NCI-H2171 (cell line): ENCODE measurements at regions not wholly inside any gene's neighbourhood (a gene's known extent, or its start where the extent isn't known, plus 50 kb on each side); places are given as distances from the start of the nearest gene placed in this dataset.

ENCODE experiments used
- DNase-seq: peaks from one replicate; lab custom pipeline; 2025; lab: John Stamatoyannopoulos, UW

DNA sequence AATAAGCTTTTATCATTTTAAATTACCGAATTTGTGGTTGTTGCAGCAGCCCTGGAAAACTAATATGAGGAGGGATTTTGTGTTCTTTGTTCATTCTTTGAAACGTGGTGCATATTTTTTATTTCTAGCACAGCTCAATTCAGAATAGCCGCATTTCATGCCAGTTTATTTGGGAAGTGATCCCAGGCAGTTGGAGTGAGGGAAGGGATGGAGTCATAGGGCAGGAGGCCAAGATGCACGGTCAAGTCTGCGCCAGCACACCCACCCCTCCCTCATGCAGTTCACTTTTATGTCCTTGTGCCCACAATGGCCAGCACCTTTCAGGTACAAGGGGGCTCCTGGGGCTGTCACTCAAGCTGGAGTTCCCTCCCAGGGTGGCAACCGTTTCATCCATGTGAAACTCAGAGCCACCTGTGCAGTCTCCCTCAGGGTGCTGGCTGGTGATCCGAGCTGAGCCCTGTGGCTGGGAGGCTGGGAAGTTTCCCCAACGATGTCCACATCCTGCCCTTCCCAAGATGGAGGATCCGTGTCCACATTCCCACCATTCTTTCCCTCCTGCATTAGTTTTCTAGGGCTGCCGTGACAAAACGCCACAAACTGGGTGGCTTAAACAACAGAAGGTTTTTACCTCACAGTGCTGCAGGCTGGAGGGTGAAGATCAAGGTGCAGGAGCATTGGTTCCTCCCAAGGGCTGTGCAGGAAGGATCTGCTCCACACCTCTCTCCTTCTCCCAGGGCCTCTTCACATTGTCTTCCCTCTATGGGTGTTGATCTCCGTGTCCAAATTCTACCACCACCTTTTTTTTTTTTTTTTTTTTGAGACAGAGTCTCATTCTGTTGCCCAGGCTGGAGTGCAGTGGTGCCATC, 68.5 kb upstream of the ITGA6 start:
- DNase-seq: no peak

DNA sequence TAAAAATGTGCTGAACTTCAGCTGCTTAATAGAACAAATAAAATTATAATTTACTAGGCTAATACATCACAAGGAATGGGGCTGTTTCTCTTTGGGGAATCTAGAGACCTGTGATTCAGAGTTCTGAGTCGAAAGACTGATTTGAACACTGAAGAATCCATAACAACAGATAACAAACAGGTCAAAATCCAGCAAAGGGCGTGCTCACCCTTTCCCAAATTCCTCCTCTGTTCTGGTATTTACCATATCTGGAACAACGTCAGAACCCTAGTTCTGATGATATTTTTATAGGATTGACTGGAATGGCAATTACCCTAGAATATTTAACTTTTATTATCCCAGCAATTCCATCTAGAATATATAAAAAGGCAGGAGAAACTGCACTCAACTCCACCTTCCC, 66.0 kb upstream of the ITGA6 start:
- DNase-seq: no peak

DNA sequence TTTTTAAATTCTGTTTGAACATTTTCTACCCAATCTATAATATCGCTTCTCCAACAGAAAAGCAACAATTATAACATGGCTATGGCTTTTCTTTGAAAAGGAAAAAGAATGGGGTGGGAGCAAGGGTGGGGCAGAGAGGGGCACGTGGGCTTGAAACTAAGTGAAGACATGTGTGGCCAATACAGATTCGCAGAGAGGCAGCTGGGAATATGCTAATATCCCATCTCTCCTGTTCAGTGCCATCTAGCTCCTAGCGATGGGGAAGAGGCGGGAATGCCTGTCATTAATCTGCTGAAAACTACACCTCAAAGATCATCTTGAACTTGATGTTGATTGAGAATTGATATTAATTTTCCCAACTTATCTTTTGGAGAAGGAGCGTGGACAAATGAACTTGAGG, 65.5 kb upstream of the ITGA6 start:
- DNase-seq: no peak

DNA sequence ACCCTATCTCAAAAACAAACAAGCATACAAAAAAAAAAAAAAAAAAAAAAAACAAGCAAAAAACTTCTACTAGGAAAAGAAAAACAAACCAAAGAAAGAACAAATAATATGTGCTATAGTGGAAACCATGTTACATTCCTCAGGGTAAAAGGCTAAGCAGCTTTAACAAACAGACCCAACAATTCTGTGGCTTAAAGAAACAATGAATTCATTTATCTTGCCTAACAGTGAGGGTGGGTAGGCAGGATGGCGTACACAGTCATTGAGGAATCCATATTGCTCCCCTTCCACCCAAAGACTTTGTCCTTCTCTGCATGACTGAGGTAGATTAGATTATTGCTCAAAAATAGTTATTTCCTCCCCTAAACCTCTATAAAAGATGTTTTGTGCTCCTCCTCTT, 63.1 kb upstream of the ITGA6 start:
- DNase-seq: no peak

DNA sequence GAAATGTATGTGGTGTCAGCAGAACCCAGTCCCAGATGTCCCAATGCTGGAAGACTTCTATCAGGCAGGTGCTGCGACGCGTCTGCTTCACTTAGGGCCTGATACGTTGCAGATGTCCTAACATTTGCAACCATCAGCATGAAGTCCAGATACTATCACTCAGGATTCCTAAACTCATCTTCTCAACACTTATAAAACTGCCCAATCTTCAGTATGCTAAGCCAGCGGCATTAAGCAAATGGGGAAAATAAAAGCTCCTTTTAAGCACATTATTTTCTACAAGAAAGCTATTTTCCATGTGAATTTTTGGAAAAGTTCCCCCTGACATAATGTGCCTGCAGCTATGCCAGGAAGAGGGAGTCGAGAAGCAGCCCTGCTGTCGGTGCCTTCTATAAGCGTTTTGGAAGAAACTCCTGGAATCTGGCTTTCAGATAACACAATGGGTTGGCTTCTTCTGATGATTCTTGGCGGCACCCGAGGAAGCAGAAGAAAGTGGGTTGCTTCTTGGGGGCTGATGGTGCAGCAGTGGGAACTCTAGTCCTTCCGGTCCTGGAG, 60.7 kb upstream of the ITGA6 start:
- DNase-seq: no peak

DNA sequence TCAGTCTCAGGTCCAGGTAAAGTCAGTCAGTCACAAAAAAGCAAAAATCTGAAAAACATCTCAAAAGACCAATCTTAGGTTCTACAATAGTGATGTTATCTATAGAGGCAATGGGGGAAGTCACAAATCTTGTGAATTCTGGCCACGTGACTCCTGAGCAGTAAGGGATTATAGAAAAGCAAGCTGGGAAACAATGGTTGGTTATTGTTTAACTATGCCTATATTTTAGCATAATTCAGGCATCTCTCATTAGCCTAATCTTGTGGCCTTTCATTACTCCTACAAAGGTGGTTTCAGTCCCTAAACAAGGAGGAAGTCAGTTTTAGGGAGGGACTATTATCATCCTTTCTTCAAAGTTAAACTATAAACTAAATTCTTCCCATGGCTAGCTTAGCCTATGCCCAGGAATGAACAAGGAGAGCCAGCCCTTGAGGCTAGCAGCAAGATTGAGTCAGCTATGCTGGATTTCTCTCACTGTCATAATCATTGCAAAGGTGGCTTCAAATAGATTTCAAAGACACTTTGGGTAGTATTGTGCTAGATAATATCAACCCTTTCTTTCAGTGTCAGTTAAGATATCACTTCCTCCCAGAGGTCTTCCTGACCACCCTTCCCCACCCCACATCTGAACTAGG, 56.4 kb upstream of the ITGA6 start:
- DNase-seq: no peak

DNA sequence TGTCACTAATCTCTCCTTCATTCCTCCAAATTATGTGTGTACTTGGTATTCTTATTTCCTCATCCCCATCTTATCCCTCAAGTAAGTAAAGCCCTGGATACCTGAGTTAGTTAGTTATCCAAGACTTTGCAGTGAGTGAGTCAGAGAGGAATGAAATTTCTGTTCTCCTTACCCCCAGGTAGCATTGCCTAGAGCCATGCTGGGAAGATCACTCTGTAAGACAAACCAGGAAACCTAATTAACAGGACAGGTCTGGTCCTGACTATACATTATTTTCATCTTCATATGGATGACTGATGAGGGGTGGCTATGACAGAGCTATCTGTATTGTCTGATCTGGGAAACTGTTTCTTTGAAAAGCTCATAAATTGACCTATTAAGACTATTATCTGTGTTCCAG, 55.0 kb upstream of the ITGA6 start:
- no peak for DNase-seq

DNA sequence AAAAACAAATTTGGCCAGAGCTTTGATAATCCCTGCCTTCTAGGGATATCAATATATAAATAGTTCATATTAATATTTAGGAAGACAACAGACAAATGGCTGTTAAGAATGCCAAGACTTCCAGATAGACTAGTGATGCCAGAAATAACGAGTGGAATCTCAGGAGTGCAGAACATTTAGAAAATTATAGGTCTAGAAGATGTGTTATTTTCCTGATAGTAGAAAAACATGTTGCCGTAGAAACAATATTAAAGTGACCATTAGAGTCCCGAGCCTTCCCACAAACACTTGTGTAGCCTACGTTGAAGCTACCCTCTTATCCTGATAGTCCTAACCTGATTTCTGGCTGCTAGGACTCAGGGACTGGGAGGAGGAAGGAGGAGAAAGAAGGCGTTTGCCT, 54.3 kb upstream of the ITGA6 start:
- DNase-seq: no peak

DNA sequence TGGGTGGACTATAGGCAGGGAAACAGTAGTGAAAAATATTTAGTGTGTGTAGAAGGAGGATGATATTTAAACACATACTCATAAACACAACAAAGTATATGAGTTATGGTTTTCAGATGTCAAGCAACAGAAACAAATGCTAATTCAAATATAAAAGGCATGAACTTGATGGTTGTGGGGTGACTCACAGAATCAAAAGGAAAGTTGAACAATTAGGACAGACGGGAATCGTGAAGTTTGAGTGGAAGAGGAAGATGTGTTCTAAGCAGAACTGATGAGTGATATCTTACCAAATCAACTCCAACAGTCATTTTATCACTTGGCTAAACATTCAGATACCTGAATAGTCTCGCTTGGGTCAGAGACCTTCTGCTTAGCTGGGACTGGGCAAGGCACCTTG, 53.6 kb upstream of the ITGA6 start:
- DNase-seq: no peak

DNA sequence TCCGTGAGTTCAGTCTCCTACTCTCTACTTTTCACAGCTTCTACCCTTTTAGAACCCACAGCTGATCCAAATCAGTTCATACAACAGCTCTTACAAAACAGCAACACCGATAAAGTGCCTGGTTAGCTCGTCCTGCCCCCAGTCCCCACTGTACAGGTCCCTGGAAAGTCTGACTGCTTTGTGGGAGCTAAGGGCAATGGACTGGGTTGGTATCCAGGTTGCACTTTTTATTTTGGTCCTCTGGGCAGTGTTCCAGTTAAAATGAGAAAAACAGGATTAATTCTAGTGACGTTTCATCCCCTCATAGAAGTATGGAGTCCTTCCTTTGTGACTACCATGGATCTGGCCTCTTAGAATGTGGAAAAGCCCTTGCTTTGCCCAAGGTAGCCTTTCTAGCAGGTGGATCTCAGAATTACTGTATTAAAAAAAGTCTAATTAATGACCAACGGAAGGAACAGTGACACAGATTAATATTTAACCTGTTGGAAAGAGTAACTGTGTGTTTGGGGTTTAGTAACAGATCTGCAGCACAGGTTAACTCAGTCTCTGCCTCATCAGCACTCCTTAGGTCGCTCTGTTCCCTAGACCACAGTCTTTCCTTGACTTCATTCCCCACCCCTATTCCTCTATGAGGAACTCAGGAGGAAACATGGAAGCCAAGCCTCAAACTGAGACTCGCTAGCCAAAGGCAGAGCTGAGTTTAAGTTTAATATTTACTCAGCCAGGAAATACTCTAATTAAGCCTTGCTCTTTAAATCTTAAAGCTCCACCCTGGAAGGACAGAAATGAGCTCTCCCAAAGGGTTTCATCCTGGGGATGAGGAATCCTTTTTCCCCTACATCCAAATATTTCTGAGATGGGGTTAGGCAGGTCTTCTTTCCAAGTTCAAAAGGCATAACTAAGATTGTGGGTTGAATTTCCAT, 52.8 kb upstream of the ITGA6 start:
- no peak for DNase-seq

DNA sequence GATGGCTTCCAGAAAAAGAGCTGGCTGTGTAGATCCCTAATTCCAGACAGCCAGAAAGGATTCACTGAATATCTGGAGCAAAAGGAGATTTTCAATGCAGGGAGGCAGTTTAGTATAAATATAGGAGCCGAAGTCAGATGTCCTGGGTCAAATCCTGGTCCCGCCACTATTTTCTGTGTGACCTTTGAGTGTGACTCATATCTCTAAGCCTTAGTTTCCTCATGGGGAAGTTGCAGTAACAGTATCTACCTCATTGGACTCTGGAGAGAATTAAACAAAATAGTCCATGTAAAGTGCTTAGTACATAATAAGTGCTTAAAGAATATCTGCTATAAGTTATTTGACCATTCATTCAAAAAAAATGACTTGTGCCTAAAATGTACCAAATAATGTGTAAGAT, 52.1 kb upstream of the ITGA6 start:
- no peak for DNase-seq

DNA sequence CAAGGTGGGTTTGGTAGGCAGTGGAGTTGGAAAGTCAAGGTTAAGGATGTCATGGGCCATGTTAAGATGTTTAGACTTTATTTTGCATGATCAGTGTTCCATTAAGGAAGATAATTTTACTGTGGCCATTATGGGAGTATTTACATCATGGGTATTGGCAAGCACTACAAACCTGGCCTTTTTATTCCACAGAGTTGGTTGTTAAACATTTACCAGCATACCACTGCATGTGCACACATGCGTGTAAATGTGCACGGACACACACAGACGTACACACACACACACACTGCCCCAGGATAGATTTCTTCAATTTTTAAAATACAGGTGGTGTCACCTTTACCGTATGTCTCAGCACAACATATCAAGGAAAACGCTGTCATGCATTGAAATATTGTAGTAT, 51.4 kb upstream of the ITGA6 start:
- no peak for DNase-seq

DNA sequence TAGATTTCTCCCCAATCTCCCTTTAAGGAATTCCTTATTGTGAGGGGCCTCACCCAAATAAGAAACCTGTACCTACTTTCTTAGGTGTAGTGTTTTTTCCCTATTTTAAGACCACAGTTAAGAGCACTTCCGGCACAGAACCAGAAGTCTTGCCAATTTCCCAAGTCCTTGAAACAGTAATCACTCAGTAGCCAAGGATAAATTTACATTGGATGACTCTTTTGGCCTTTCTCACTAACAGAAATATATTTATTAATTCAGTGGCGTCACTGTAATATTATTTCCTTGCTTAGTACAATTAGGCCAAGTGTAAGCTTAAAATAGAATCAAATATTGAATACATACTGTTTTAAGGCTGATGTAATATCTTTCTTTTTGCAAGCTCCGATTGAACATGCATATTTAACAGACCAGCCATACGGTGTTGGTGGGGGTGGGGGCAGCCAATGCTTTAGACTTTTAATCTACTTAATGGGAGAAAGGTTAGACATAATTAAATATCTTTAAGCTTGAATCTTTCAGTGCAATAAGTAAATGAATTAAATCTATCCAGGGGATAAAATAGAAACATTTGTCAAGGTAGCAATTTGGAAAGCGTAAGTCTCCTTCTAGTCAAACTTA, 50.8 kb upstream of the ITGA6 start:
- no peak for DNase-seq

DNA sequence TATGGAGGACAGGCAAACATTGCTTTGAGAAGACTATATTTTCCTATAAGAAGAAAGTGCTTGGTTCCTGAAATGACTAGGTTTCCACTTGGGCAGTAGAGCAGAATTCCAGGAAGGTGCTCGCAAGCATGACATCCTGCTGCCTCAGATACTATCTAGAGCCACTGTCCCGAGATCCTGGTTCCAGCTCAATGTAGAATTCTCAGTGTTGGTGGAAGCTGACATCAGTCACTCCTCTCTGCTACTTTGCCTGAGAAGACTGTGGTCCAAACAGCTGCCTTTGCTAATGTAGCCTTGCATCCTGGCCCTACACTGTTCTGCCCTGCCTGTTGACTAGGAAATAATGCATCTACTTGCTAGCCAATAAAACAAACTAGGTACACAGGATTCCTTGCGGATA, 50.0 kb upstream of the ITGA6 start:
- no peak for DNase-seq
